Stimulated activated CD4-positive, alpha-beta T cell treated with anti-CD3 and anti-CD28 coated beads, Interleukin-4, amount 100 ng/mL, for 4 hours (primary cell): ENCODE measurements at regions not wholly inside any gene's neighbourhood (a gene's known extent, or its start where the extent isn't known, plus 50 kb on each side); places are given as distances from the start of the nearest gene placed in this dataset.

Experiments used
- DNase-seq, 2 experiments: peaks; one replicate each; pipeline ENCODE4 v3.0.0-alpha.2; 2020

- DNase-seq = no peak
These were observed 210.0 kb upstream of the PPP2R3A start for GRCh38 chr3:135755330-135756105.

- DNase-seq = no peak
These were observed 209.3 kb upstream of the PPP2R3A start for GRCh38 chr3:135756106-135756668.

GRCh38 chr3:135757421-135757820 is 208.1 kb upstream of the PPP2R3A start:
- DNase-seq = no peak

- no peak for DNase-seq
These were observed 206.6 kb upstream of the PPP2R3A start for GRCh38 chr3:135758961-135759360.

- no peak for DNase-seq
These were observed 205.9 kb upstream of the PPP2R3A start for GRCh38 chr3:135759651-135760050.

- no peak for DNase-seq
These were observed 204.9 kb upstream of the PPP2R3A start for GRCh38 chr3:135760581-135760980.

GRCh38 chr3:135762188-135762856 is 203.2 kb upstream of the PPP2R3A start:
- no peak for DNase-seq

GRCh38 chr3:135766115-135766514 is 199.4 kb upstream of the PPP2R3A start:
- DNase-seq = no peak

- no peak for DNase-seq
These were observed 193.8 kb upstream of the PPP2R3A start for GRCh38 chr3:135771760-135772159.

GRCh38 chr3:135779024-135779423 is 186.5 kb upstream of the PPP2R3A start:
- DNase-seq = no peak

- no peak for DNase-seq
These were observed 185.8 kb upstream of the PPP2R3A start for GRCh38 chr3:135779590-135780235.

GRCh38 chr3:135781026-135781815 is 184.3 kb upstream of the PPP2R3A start:
- no peak for DNase-seq

GRCh38 chr3:135784557-135784956 is 181.0 kb upstream of the PPP2R3A start:
- no peak for DNase-seq

- no peak for DNase-seq
These were observed 177.4 kb upstream of the PPP2R3A start for GRCh38 chr3:135788146-135788545.

GRCh38 chr3:135788978-135789377 is 176.6 kb upstream of the PPP2R3A start:
- no peak for DNase-seq

- DNase-seq = no peak
These were observed 173.4 kb upstream of the PPP2R3A start for GRCh38 chr3:135792174-135792573.

- DNase-seq = no peak
These were observed 172.6 kb upstream of the PPP2R3A start for GRCh38 chr3:135792858-135793475.

- DNase-seq = no peak
These were observed 165.4 kb upstream of the PPP2R3A start for GRCh38 chr3:135800071-135800549.

GRCh38 chr3:135801018-135801417 is 164.5 kb upstream of the PPP2R3A start:
- no peak for DNase-seq

GRCh38 chr3:135802171-135802570 is 163.4 kb upstream of the PPP2R3A start:
- DNase-seq = no peak

GRCh38 chr3:135803028-135803692 is 162.4 kb upstream of the PPP2R3A start:
- DNase-seq = no peak

GRCh38 chr3:135805752-135806151 is 159.8 kb upstream of the PPP2R3A start:
- no peak for DNase-seq
